GM21515 (cell line): ENCODE measurements at regions not wholly inside any gene's neighbourhood (a gene's known extent, or its start where the extent isn't known, plus 50 kb on each side); places are given as distances from the start of the nearest gene placed in this dataset.

Experiments used
- ATAC-seq: cut with Tn5 transposase; IDR thresholded peaks from one replicate; pipeline ENCODE4 v1.9.1; 2021; ENCODE audit not compliant: unreplicated experiment

GRCh38 chr9:8262625-8263622 is 463.3 kb upstream of the DMAC1 start:
- ATAC-seq, result no peak

- ATAC-seq, result no peak
These were observed 462.2 kb upstream of the DMAC1 start for GRCh38 chr9:8261737-8262136.

- no peak for ATAC-seq
These were observed 459.4 kb upstream of the DMAC1 start for GRCh38 chr9:8259028-8259427.

GRCh38 chr9:8256880-8257279 is 457.3 kb upstream of the DMAC1 start:
- no peak for ATAC-seq

GRCh38 chr9:8255850-8256249 is 456.3 kb upstream of the DMAC1 start:
- ATAC-seq, result no peak

GRCh38 chr9:8254541-8254940 is 455.0 kb upstream of the DMAC1 start:
- ATAC-seq, result no peak

GRCh38 chr9:8252445-8252844 is 452.9 kb upstream of the DMAC1 start:
- no peak for ATAC-seq

GRCh38 chr9:8251566-8251965 is 452.0 kb upstream of the DMAC1 start:
- ATAC-seq, result no peak

- ATAC-seq, result no peak
These were observed 445.0 kb upstream of the DMAC1 start for GRCh38 chr9:8244505-8245092.

GRCh38 chr9:8241201-8241600 is 441.6 kb upstream of the DMAC1 start:
- ATAC-seq, result no peak

- ATAC-seq, result no peak
These were observed 437.5 kb upstream of the DMAC1 start for GRCh38 chr9:8237096-8237495.

- no peak for ATAC-seq
These were observed 435.9 kb upstream of the DMAC1 start for GRCh38 chr9:8235489-8235888.

- no peak for ATAC-seq
These were observed 434.7 kb upstream of the DMAC1 start for GRCh38 chr9:8234316-8234715.

- ATAC-seq, result no peak
These were observed 433.1 kb upstream of the DMAC1 start for GRCh38 chr9:8232726-8233125.

- ATAC-seq, result no peak
These were observed 429.6 kb upstream of the DMAC1 start for GRCh38 chr9:8229226-8229625.

- ATAC-seq, result no peak
These were observed 424.8 kb upstream of the DMAC1 start for GRCh38 chr9:8224381-8224801.

- ATAC-seq, result no peak
These were observed 424.3 kb upstream of the DMAC1 start for GRCh38 chr9:8223861-8224260.

GRCh38 chr9:8221462-8221861 is 421.9 kb upstream of the DMAC1 start:
- ATAC-seq, result no peak

GRCh38 chr9:8208465-8208864 is 408.9 kb upstream of the DMAC1 start:
- ATAC-seq, result no peak

GRCh38 chr9:8207596-8207995 is 408.0 kb upstream of the DMAC1 start:
- no peak for ATAC-seq

GRCh38 chr9:8206720-8207119 is 407.1 kb upstream of the DMAC1 start:
- ATAC-seq, result no peak

- no peak for ATAC-seq
These were observed 406.0 kb upstream of the DMAC1 start for GRCh38 chr9:8205576-8205975.
